ENCODE measurements at regions not wholly inside any gene's neighbourhood (a gene's known extent, or its start where the extent isn't known, plus 50 kb on each side); places are given as distances from the start of the nearest gene placed in this dataset.
"Not testable (repeated sequence)": the region's sequence is repeated elsewhere in the genome, so short reads cannot be mapped to it uniquely, and the experiment has no call there.

GRCh38 chr1:838291-838690, 85.4 kb upstream of the SAMD11 start:
- not testable (repeated sequence) for H3K9ac ChIP-seq (ENCODE audit: low read depth, low read length); H3K36me3 ChIP-seq (ENCODE audit: insufficient read depth, low read depth, low read length); H3K27me3 ChIP-seq (ENCODE audit: insufficient read depth, low read length); H3K9me3 ChIP-seq (ENCODE audit: insufficient read depth, low read depth, low read length); H3K4me1 ChIP-seq (ENCODE audit: insufficient read depth, low read length); H3K4me3 ChIP-seq (ENCODE audit: low read length); H3K27ac ChIP-seq (ENCODE audit: low read length)

GRCh38 chr1:840592-840991, 83.1 kb upstream of the SAMD11 start:
- not testable (repeated sequence) for H3K27ac ChIP-seq (ENCODE audit: low read length); H3K4me1 ChIP-seq (ENCODE audit: insufficient read depth, low read length); H3K9me3 ChIP-seq (ENCODE audit: insufficient read depth, low read depth, low read length)

GRCh38 chr1:841671-842425, 81.9 kb upstream of the SAMD11 start:
- not testable (repeated sequence) for H3K27me3 ChIP-seq (ENCODE audit: insufficient read depth, low read length); H3K4me3 ChIP-seq (ENCODE audit: low read length); H3K9ac ChIP-seq (ENCODE audit: low read depth, low read length); H3K27ac ChIP-seq (ENCODE audit: low read length); H3K9me3 ChIP-seq (ENCODE audit: insufficient read depth, low read depth, low read length); H3K36me3 ChIP-seq (ENCODE audit: insufficient read depth, low read depth, low read length); H3K4me1 ChIP-seq (ENCODE audit: insufficient read depth, low read length)

More at GRCh38 chr1:840592-840991, 83.1 kb upstream of the SAMD11 start:
- not testable (repeated sequence) for H3K9ac ChIP-seq (ENCODE audit: low read depth, low read length); H3K4me3 ChIP-seq (ENCODE audit: low read length); H3K27me3 ChIP-seq (ENCODE audit: insufficient read depth, low read length); H3K36me3 ChIP-seq (ENCODE audit: insufficient read depth, low read depth, low read length)

- H3K4me1 ChIP-seq (ENCODE audit: insufficient read depth, low read length); H3K9ac ChIP-seq (ENCODE audit: low read depth, low read length); H3K9me3 ChIP-seq (ENCODE audit: insufficient read depth, low read depth, low read length); H3K27me3 ChIP-seq (ENCODE audit: insufficient read depth, low read length); H3K4me3 ChIP-seq (ENCODE audit: low read length); H3K36me3 ChIP-seq (ENCODE audit: insufficient read depth, low read depth, low read length); H3K27ac ChIP-seq (ENCODE audit: low read length): not testable (repeated sequence)
Observed at GRCh38 chr1:842799-843198, 80.9 kb upstream of the SAMD11 start.

- H3K36me3 ChIP-seq (ENCODE audit: insufficient read depth, low read depth, low read length); H3K27ac ChIP-seq (ENCODE audit: low read length); H3K4me1 ChIP-seq (ENCODE audit: insufficient read depth, low read length): not testable (repeated sequence)
Observed at GRCh38 chr1:843946-844345, 79.8 kb upstream of the SAMD11 start.

GRCh38 chr1:844472-845026, 79.2 kb upstream of the SAMD11 start:
- no peak overlapping the region for H3K9ac ChIP-seq (ENCODE audit: low read depth, low read length)
- H3K4me3 ChIP-seq (ENCODE audit: low read length): no peak overlapping the region
- H3K36me3 ChIP-seq (ENCODE audit: insufficient read depth, low read depth, low read length): no peaks in the 10 kb centered on the region
- peaks cover 5% of the 10 kb centered on the region; the same call in 1 of the 2 replicates for H3K4me1 ChIP-seq (ENCODE audit: insufficient read depth, low read length)
- no peak overlapping the region for H3K27ac ChIP-seq (ENCODE audit: low read length)
- no peaks in the 10 kb centered on the region for H3K27me3 ChIP-seq (ENCODE audit: insufficient read depth, low read length)
- no peaks in the 10 kb centered on the region for H3K9me3 ChIP-seq (ENCODE audit: insufficient read depth, low read depth, low read length)

More at GRCh38 chr1:843946-844345, 79.8 kb upstream of the SAMD11 start:
- not testable (repeated sequence) for H3K27me3 ChIP-seq (ENCODE audit: insufficient read depth, low read length); H3K9me3 ChIP-seq (ENCODE audit: insufficient read depth, low read depth, low read length); H3K4me3 ChIP-seq (ENCODE audit: low read length); H3K9ac ChIP-seq (ENCODE audit: low read depth, low read length)

GRCh38 chr1:845641-846040, 78.1 kb upstream of the SAMD11 start:
- peak overlapping the region; percentile 47; the same call in 1 of the 2 replicates for H3K4me3 ChIP-seq (ENCODE audit: low read length)
- H3K27ac ChIP-seq (ENCODE audit: low read length); H3K4me1 ChIP-seq (ENCODE audit: insufficient read depth, low read length): not testable (repeated sequence)

GRCh38 chr1:849873-850272, 73.8 kb upstream of the SAMD11 start:
- H3K27me3 ChIP-seq (ENCODE audit: insufficient read depth, low read length); H3K4me3 ChIP-seq (ENCODE audit: low read length); H3K9ac ChIP-seq (ENCODE audit: low read depth, low read length): not testable (repeated sequence)

More at GRCh38 chr1:845641-846040, 78.1 kb upstream of the SAMD11 start:
- H3K27me3 ChIP-seq (ENCODE audit: insufficient read depth, low read length); H3K36me3 ChIP-seq (ENCODE audit: insufficient read depth, low read depth, low read length); H3K9me3 ChIP-seq (ENCODE audit: insufficient read depth, low read depth, low read length): not testable (repeated sequence)
- H3K9ac ChIP-seq (ENCODE audit: low read depth, low read length): 0 out of 2 replicates have a peak overlapping the region, but pooled peaks have one; percentile 1

GRCh38 chr1:850318-850717, 73.4 kb upstream of the SAMD11 start:
- not testable (repeated sequence) for H3K4me1 ChIP-seq (ENCODE audit: insufficient read depth, low read length); H3K9ac ChIP-seq (ENCODE audit: low read depth, low read length); H3K4me3 ChIP-seq (ENCODE audit: low read length); H3K36me3 ChIP-seq (ENCODE audit: insufficient read depth, low read depth, low read length); H3K27me3 ChIP-seq (ENCODE audit: insufficient read depth, low read length); H3K9me3 ChIP-seq (ENCODE audit: insufficient read depth, low read depth, low read length); H3K27ac ChIP-seq (ENCODE audit: low read length)

More at GRCh38 chr1:849873-850272, 73.8 kb upstream of the SAMD11 start:
- H3K27ac ChIP-seq (ENCODE audit: low read length); H3K9me3 ChIP-seq (ENCODE audit: insufficient read depth, low read depth, low read length); H3K36me3 ChIP-seq (ENCODE audit: insufficient read depth, low read depth, low read length); H3K4me1 ChIP-seq (ENCODE audit: insufficient read depth, low read length): not testable (repeated sequence)

- H3K27ac ChIP-seq (ENCODE audit: low read length); H3K4me3 ChIP-seq (ENCODE audit: low read length); H3K4me1 ChIP-seq (ENCODE audit: insufficient read depth, low read length); H3K36me3 ChIP-seq (ENCODE audit: insufficient read depth, low read depth, low read length); H3K9ac ChIP-seq (ENCODE audit: low read depth, low read length); H3K9me3 ChIP-seq (ENCODE audit: insufficient read depth, low read depth, low read length); H3K27me3 ChIP-seq (ENCODE audit: insufficient read depth, low read length): not testable (repeated sequence)
Observed at GRCh38 chr1:851398-851797, 72.3 kb upstream of the SAMD11 start.

GRCh38 chr1:851841-852240, 71.9 kb upstream of the SAMD11 start:
- not testable (repeated sequence) for H3K36me3 ChIP-seq (ENCODE audit: insufficient read depth, low read depth, low read length); H3K9ac ChIP-seq (ENCODE audit: low read depth, low read length); H3K27me3 ChIP-seq (ENCODE audit: insufficient read depth, low read length); H3K4me1 ChIP-seq (ENCODE audit: insufficient read depth, low read length); H3K4me3 ChIP-seq (ENCODE audit: low read length); H3K27ac ChIP-seq (ENCODE audit: low read length); H3K9me3 ChIP-seq (ENCODE audit: insufficient read depth, low read depth, low read length)

GRCh38 chr1:855202-855981, 68.3 kb upstream of the SAMD11 start:
- not testable (repeated sequence) for H3K36me3 ChIP-seq (ENCODE audit: insufficient read depth, low read depth, low read length); H3K4me1 ChIP-seq (ENCODE audit: insufficient read depth, low read length); H3K9me3 ChIP-seq (ENCODE audit: insufficient read depth, low read depth, low read length)

More at GRCh38 chr1:855202-855981, 68.3 kb upstream of the SAMD11 start:
- H3K27ac ChIP-seq (ENCODE audit: low read length); H3K9ac ChIP-seq (ENCODE audit: low read depth, low read length); H3K27me3 ChIP-seq (ENCODE audit: insufficient read depth, low read length); H3K4me3 ChIP-seq (ENCODE audit: low read length): not testable (repeated sequence)
